SK-N-SH (cell line): ENCODE measurements at regions not wholly inside any gene's neighbourhood (a gene's known extent, or its start where the extent isn't known, plus 50 kb on each side); places are given as distances from the start of the nearest gene placed in this dataset.

Experiments used
- CTCF ChIA-PET: fragments of 300-600, 350-600 bp; formaldehyde crosslinking; extraction: SDS; loops from one replicate; lab custom pipeline; 2021; lab: Yijun Ruan, JAX
- POLR2A ChIA-PET: fragments of 350-600 bp; sonication (Branson Sonifier 250); formaldehyde crosslinking; extraction: SDS; loops from one replicate; lab custom pipeline; 2020; ENCODE audit warnings: antibody characterized with exemption, inconsistent platforms; lab: Yijun Ruan, JAX
- DNase-seq: peaks from one replicate; pipeline ENCODE4 v3.0.0; 2012
- H2AFZ ChIP-seq: fragments of 200-600 bp; sonication (generic); 2 replicates; pipeline ENCODE4 v1.8.1; 2016; ENCODE audit warnings: antibody characterized with exemption, mild to moderate bottlenecking, low read depth
- H3F3A ChIP-seq: fragments of 200-600 bp; sonication (generic); replicated peaks from 2 replicates; pipeline ENCODE3; 2016; ENCODE audit warnings: antibody characterized with exemption, mild to moderate bottlenecking; ENCODE audit not compliant: insufficient read depth
- H3K27ac ChIP-seq, 2 experiments: fragments of 200-500 bp in 1 of 2; fragments of 200-600 bp in 1 of 2; sonication (Bioruptor generic) in 1 of 2; sonication (generic), shearing (Covaris generic) in 1 of 2; 2 replicates each; pipeline versions ENCODE4 v1.5.1 to v1.6.1; 2014 to 2016; ENCODE audit warnings: low read depth in 2 of 2, inconsistent platforms in 1 of 2, low read length in 1 of 2, mild to moderate bottlenecking in 1 of 2, mixed read lengths in 1 of 2
- H3K27me3 ChIP-seq: fragments of 200-600 bp; sonication (generic), shearing (Covaris generic); 2 replicates; pipeline ENCODE4 v1.6.1; 2016; ENCODE audit warnings: mixed run types; ENCODE audit not compliant: insufficient read depth
- H3K36me3 ChIP-seq, 2 experiments: fragments of 200-500 bp in 1 of 2; fragments of 200-600 bp in 1 of 2; sonication (Bioruptor generic) in 1 of 2; sonication (generic) in 1 of 2; replicated peaks in 1 of 2; 2 replicates each; pipeline versions ENCODE3 to v1.5.1; 2014 to 2016; ENCODE audit warnings: low read length in 1 of 2, mild to moderate bottlenecking in 1 of 2; ENCODE audit not compliant: insufficient read depth in 2 of 2, control insufficient read depth in 1 of 2
- H3K4me1 ChIP-seq, 2 experiments: fragments of 200-500 bp in 1 of 2; fragments of 200-600 bp in 1 of 2; sonication (Bioruptor generic) in 1 of 2; sonication (generic), shearing (Covaris generic) in 1 of 2; 2 replicates each; pipeline versions ENCODE4 v1.5.1 to v1.6.1; 2014 to 2016; ENCODE audit warnings: low read depth in 1 of 2, low read length in 1 of 2, mixed run types in 1 of 2; ENCODE audit not compliant: insufficient read depth in 2 of 2, control insufficient read depth in 1 of 2
- H3K4me2 ChIP-seq: fragments of 200-600 bp; sonication (generic), shearing (Covaris generic); 2 replicates; pipeline ENCODE4 v1.6.1; 2017; ENCODE audit warnings: mixed run types
- H3K4me3 ChIP-seq, 2 experiments: fragments of 200-500 bp in 1 of 2; fragments of 200-600 bp in 1 of 2; sonication (Bioruptor generic) in 1 of 2; sonication (generic), shearing (Covaris generic) in 1 of 2; 2 replicates each; pipeline versions ENCODE4 v1.5.1 to v1.8.1; 2014 to 2016; ENCODE audit warnings: low read depth in 2 of 2, inconsistent platforms in 1 of 2, low read length in 1 of 2, mild to moderate bottlenecking in 1 of 2, mixed read lengths in 1 of 2, moderate library complexity in 1 of 2
- H3K79me2 ChIP-seq: fragments of 200-600 bp; sonication (generic); 2 replicates; pipeline ENCODE4 v1.8.1; 2017; ENCODE audit warnings: mild to moderate bottlenecking; ENCODE audit not compliant: insufficient read depth
- H3K9ac ChIP-seq: fragments of 200-600 bp; sonication (generic); 2 replicates; pipeline ENCODE4 v1.6.1; 2017; ENCODE audit warnings: mixed run types
- H3K9me2 ChIP-seq: fragments of 200-600 bp; sonication (generic); 2 replicates; pipeline ENCODE4 v1.6.1; 2017; ENCODE audit warnings: mixed run types
- H3K9me3 ChIP-seq: fragments of 200-600 bp; sonication (generic); 2 replicates; pipeline ENCODE4 v1.6.1; 2017; ENCODE audit warnings: mixed run types, mild to moderate bottlenecking, moderate library complexity
- H4K20me1 ChIP-seq: fragments of 200-600 bp; sonication (generic); 2 replicates; pipeline ENCODE4 v1.6.1; 2017; ENCODE audit warnings: mild to moderate bottlenecking, mixed run types; ENCODE audit not compliant: insufficient read depth
- CHD2 ChIP-seq: fragments of 150-350 bp; IDR thresholded peaks from 2 replicates; pipeline ENCODE4 v1.6.1; 2018; ENCODE audit warnings: low read length; ENCODE audit not compliant: partially characterized antibody
- ELF1 ChIP-seq: IDR thresholded peaks from 2 replicates; pipeline ENCODE4 v1.4.0; 2012
- FOXJ3 ChIP-seq: sonication (generic); formaldehyde crosslinking; IDR thresholded peaks from 2 replicates; pipeline ENCODE4 v1.5.1; 2020; ENCODE audit warnings: mild to moderate bottlenecking, missing genetic modification reagents
- JUND ChIP-seq: IDR thresholded peaks from 2 replicates; pipeline ENCODE4 v1.4.0; 2012
- MEF2A ChIP-seq: IDR thresholded peaks from 2 replicates; pipeline ENCODE4 v1.4.0; 2012; ENCODE audit warnings: low read depth, borderline replicate concordance
- MXI1 ChIP-seq: IDR thresholded peaks from 2 replicates; pipeline ENCODE4 v1.6.1; 2012; ENCODE audit warnings: mild to moderate bottlenecking, low read depth, low read length, improper control_type of control experiment
- RCOR1 ChIP-seq: fragments of 150-350 bp; IDR thresholded peaks from 2 replicates; pipeline ENCODE4 v1.6.1; 2017; ENCODE audit warnings: antibody characterized with exemption, low read length
- SIN3A ChIP-seq: IDR thresholded peaks from 2 replicates; pipeline ENCODE4 v1.6.1; 2012; ENCODE audit warnings: low read depth, mild to moderate bottlenecking, low read length, moderate library complexity, borderline replicate concordance
- SMC3 ChIP-seq: IDR thresholded peaks from 2 replicates; pipeline ENCODE4 v1.6.1; 2012; ENCODE audit warnings: low read depth, low read length, improper control_type of control experiment
- TAF1 ChIP-seq: IDR thresholded peaks from 2 replicates; pipeline ENCODE4 v1.6.1; 2012; ENCODE audit warnings: low read depth, mild to moderate bottlenecking, low read length, moderate library complexity, borderline replicate concordance
- TCF12 ChIP-seq: IDR thresholded peaks from 2 replicates; pipeline ENCODE4 v1.4.0; 2012
- USF2 ChIP-seq: fragments of 150-350 bp; IDR thresholded peaks from 2 replicates; pipeline ENCODE4 v1.6.1; 2017; ENCODE audit warnings: antibody characterized with exemption, low read length, low read depth, borderline replicate concordance
- YY1 ChIP-seq: IDR thresholded peaks from 2 replicates; pipeline ENCODE4 v1.4.0; 2012; ENCODE audit warnings: low read depth, mild to moderate bottlenecking
- WGBS: methylation state at CpG from one replicate; pipeline ENCODE4 v1.1.6; 2017; ENCODE audit warnings: low lambda C conversion rate; 5-methylcytosine and 5-hydroxymethylcytosine counted together
- TF ChIP-seq, protein P1 (sequence below): IDR thresholded peaks from 2 replicates; pipeline ENCODE4 v1.4.0; 2012; ENCODE audit warnings: low read depth, borderline replicate concordance

- ChIA-PET CTCF (no interaction called here), POLR2A (no interaction called here)
- no peak overlapping the region for H3K9ac ChIP-seq
- no peaks in the 10 kb centered on the region for H4K20me1 ChIP-seq
- 48% methylated on average over 7 of the region's 11 CpGs for WGBS
- H3K4me2 ChIP-seq, result no peak overlapping the region
- no peaks in the 10 kb centered on the region for H3F3A ChIP-seq
- no peaks in the 10 kb centered on the region for H3K4me1 ChIP-seq
- DNase-seq, result no peak
- no peaks in the 10 kb centered on the region for H3K79me2 ChIP-seq
- no peak for TF ChIP-seq SIN3A
- no peak for TF ChIP-seq SMC3
- TF ChIP-seq, all 33 proteins: peak for 0
- Histone ChIP-seq H3K27me3 (no peaks in the 10 kb centered on the region), H3K9me3 (no peaks in the 10 kb centered on the region), H3K9me2 (no peaks in the 10 kb centered on the region), H3K27ac (no peak overlapping the region), H3K4me3 (no peak overlapping the region), H2AFZ (no peak overlapping the region), H3K36me3 (no peaks in the 10 kb centered on the region)
Measured at GRCh38 chr11:134663506-134664313, 251.7 kb upstream of the B3GAT1 start.

DNA sequence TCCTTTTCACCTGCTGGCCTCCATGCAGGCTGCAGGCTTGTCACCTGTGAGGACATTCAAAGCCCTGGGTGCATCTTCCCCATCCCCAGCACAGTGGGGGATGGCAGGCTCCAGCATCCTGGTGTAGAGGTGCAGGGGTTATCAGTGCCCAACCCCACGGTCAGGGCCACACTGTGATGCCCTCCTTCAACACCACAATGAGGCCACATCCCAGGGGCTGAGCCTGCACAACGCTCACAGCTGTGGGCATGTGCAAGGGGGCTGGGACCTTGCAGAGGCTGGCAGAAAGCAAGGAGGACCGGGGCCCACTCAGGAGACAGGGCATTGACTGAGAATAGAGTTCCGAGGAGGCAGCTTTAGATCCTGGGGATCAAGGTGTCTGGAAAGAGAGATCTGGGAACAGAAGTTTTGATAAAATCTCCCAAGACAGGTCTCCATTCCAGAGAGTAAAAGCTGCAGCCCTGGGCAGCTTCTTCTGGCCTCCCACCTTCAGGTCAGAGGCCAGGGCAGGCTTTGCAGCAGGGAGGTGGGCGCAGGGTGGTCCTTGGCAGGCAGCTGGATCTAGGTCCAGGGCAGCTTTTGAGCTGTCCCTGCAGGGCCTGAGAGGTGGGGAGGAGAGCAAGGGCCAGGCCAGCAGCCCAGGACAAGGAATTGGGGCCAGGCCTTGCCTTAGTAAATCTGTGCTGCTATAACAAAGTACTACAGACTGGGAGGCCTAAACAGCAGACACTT is 250.8 kb upstream of the B3GAT1 start:
- H2AFZ ChIP-seq, result no peak overlapping the region
- TF ChIP-seq USF2 (no peak), RCOR1 (no peak), CHD2 (no peak), FOXJ3 (CRISPR knock-in tag) (no peak), MXI1 (no peak), YY1 (no peak), ELF1 (no peak), SIN3A (no peak), MEF2A (no peak), JUND (no peak), TCF12 (no peak), TAF1 (no peak)
- TF ChIP-seq, protein P1, sequence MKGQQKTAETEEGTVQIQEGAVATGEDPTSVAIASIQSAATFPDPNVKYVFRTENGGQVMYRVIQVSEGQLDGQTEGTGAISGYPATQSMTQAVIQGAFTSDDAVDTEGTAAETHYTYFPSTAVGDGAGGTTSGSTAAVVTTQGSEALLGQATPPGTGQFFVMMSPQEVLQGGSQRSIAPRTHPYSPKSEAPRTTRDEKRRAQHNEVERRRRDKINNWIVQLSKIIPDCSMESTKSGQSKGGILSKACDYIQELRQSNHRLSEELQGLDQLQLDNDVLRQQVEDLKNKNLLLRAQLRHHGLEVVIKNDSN, result no peak
- TF ChIP-seq, all 33 proteins: peak for 0
- Histone ChIP-seq H3K4me3 (no peak overlapping the region), H3F3A (no peaks in the 10 kb centered on the region), H3K36me3 (no peaks in the 10 kb centered on the region), H4K20me1 (no peaks in the 10 kb centered on the region), H3K4me2 (no peak overlapping the region), H3K27ac (no peak overlapping the region), H3K4me1 (no peaks in the 10 kb centered on the region), H3K9ac (no peak overlapping the region), H3K9me2 (no peaks in the 10 kb centered on the region), H3K79me2 (no peaks in the 10 kb centered on the region), H3K27me3 (no peaks in the 10 kb centered on the region), H3K9me3 (no peaks in the 10 kb centered on the region)
- CTCF ChIA-PET, result no interaction called here
- POLR2A ChIA-PET, result no interaction called here
- no peak for DNase-seq
- 5% methylated on average over 4 of the region's 5 CpGs for WGBS
